Right lung (tissue), 2 donors: ENCODE measurements at regions not wholly inside any gene's neighbourhood (a gene's known extent, or its start where the extent isn't known, plus 50 kb on each side); places are given as distances from the start of the nearest gene placed in this dataset.

Experiments
- DNase-seq, 2 donors: peaks; one replicate each; pipeline ENCODE4 v3.0.0-alpha.2; 2013

DNA sequence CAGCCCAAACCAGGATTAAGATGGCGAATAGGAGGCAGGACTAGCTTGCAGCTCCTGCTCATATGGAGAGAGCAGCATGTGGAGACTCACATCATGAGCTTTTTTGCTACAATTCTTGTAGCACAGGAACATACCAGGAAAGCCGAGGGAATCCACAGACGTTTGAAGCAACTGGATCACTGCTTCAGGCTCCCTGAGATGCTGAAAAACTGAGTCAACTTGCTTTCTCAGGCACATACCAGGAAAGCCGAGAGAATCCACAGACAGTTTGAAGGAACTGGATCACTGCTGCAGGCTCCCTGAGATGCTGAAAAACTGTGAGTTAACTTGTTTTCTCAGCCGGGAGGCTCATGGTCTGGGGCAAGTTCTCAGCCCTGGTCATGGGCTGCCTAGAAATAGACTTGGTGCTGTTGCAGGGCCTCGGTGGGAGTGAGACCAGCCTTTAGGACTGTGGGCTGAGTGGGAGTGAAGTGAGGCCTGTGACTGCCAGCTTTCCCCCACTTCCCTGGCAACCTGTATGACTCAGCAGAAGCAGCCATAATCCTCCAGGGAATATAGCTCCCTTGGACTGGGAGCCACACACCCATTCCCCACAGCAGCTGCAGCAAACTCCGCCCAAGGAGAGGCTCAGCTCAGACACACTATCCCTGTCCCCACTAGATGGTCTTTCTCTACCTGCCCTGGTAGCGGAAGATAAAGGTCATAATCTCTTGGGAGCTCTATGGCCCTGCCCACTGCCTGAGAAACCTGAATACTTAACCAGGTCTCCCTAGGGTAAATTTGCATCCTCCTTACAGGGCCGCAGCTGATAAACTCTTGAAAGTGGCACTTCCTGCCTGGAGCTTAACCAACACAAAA lies 51.9 kb upstream of the PFN2 start:
- DNase-seq, result no peak

DNA sequence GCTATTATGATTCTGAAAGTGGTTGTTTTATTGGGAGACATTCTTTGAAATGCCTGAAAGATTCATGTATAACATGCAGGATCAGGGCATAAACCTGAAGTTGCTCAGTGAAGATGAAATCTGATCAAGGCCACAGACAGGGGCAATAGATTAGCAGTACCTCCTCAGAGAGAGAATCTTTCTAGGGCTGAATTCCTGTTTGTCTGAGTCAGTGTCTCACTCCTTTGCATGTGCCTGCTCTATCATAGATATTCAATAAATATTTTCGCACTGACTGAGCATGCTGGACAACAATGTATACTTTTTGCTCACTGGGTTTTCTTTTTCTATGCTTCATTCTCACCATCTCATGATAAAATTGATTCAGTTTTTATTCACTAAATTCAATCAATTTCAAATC lies 49.8 kb upstream of the PFN2 start:
- DNase-seq, result no peak
